Activated CD4-positive, CD25-positive, alpha-beta regulatory T cell treated with anti-CD3 and anti-CD28 coated beads, Interleukin-2, amount 50 U/mL, for 24 hours (primary cell): ENCODE measurements at regions not wholly inside any gene's neighbourhood (a gene's known extent, or its start where the extent isn't known, plus 50 kb on each side); places are given as distances from the start of the nearest gene placed in this dataset.
A peak's percentile ranks its signal among the peaks of the same experiment; 100 is the strongest.

Source experiments
- ATAC-seq, 2 donors: fragments of 150-1000 bp; cut with Tn5 transposase; one replicate each; pipeline ENCODE4 v1.10.0; 2021; ENCODE audit warnings: mild to moderate bottlenecking in 1 of 2, moderate library complexity in 1 of 2

DNA sequence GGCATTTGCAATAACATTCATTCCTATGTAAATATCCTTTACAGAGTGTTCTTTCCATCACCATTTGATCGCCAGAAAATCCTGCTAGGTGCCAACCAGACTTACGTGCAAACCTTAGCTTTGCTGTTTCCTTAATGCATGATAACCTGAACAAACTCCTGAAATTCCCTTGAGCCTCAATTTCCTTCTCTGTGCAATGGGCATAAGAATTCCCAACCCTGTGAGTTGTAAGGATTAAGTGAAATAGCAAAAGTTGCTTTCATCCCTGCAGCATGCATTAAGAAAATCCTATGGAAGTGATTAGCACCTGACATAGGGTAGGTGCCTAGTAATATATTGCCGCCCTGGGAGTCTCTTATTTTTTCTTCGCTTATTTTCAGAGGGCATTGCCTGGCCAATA is 272.7 kb downstream of the MAF start:
- no peak for ATAC-seq

DNA sequence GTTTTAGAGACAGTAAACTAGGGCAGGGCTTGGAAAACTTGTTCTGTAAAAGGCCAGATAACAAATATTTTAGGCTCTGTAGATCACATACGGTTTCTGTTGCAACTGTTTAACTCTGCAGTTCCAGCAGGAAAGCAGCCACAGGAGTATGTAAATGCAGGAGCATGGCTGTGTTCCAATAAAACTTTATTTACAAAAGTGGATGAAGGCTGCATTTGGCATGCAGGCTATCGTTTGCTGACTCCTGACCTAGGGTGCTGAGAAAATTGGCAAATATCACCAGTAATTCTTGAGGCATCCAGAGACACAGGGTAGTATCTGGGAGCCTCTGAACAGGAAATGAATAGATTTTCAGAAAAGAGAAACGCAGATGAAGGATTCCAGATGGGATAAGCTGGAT is 274.0 kb downstream of the MAF start:
- ATAC-seq, result no peak

DNA sequence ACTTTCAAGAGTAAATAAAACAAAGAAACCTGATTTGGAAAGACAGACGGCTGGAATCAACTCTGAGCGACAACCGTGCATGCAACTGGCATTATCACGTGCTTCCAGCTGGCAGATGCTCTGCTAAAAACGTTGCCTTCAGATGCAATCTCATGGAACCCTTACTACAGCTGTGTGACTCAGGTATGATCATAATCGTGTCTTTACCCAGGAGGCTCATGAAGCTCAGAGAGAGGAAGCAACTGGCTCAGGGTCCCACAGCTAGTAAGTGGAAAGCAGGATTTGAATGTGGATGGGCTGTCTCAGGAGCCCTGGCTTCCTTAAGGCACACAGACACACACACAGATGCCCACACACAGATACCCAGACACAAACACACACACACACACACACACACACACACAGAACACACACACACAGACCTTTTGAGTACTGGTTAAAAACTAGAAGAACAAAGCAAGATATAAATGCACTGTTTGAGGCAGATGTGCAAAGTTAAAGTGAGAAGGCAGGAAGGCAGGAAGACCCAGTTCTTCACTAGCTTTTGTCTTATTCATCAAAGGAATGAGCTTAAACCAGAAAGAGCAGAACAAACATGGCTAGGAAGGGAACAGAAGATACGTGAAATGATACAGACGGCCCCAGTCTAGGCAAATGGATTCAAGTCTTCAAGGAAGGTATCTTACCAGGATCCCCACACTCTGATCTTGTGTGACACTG is 275.2 kb downstream of the MAF start:
- ATAC-seq, result no peak

DNA sequence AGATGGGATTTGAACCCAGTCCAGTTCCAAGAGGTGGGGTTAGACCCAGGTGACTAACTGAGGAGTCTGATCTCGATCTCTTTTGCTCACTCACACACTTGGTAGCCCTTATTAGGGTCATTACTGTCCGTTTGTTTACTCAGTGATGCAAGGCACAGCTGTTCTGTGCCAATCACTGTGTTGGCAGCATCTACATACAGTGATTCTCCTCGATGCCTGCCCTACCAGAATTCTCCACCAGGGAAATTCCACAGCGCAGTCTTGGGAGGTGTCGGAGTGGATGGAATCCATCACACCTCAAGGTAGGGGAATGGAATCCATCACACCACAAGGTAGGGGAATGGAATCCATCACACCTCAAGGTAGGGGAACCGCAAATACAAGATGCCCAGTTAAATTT is 279.6 kb downstream of the MAF start:
- ATAC-seq, result no peak

GRCh38 chr16:79318143-79318899 is 282.2 kb downstream of the MAF start:
- no peak for ATAC-seq

GRCh38 chr16:79317521-79317920 is 283.0 kb downstream of the MAF start:
- ATAC-seq, result no peak

DNA sequence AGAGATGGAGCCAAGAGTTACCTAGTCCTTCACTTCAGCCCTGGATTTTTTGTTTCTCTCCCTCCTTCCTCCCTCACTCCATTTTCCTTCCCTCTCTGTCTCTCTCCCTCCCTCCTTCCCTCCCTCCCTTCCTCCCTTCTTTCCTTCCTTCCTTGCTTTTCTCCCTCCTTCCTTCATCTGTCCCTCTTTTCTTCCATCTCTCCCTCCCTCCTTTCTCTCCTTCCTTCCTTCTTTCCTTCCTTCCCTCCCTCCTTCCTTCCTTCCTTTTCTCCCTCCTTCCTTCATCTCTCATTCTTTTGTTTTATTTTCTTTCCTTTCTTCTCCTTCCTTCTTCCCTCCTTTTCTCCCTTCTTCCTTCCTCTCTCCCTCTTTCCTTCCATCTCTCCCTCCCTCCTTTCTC is 283.5 kb downstream of the MAF start:
- ATAC-seq, result no peak

DNA sequence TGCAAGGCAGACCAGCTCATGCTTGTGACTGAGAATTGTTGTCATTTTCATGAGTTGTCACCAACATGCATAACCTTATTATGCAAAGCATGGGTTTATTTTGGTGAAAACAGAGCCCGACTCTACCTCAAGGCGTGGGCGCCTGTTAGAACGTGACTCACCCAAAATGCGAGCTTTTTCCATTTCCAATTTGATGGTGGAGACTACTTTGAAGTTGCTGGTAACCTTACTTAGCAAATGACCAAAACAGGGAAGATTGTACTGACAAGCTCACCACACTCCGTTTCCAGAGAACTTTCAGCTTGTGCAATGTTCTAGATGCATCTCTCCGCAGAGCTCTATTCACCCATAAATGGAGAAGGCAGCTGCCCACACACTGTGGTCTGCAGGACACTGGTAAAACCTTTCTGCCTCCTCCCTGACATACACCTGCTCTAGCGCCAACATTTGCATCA is 284.5 kb downstream of the MAF start:
- ATAC-seq, result peak; percentile 87 to 92

- no peak for ATAC-seq
These were observed 288.0 kb downstream of the MAF start for GRCh38 chr16:79312502-79312901.

DNA sequence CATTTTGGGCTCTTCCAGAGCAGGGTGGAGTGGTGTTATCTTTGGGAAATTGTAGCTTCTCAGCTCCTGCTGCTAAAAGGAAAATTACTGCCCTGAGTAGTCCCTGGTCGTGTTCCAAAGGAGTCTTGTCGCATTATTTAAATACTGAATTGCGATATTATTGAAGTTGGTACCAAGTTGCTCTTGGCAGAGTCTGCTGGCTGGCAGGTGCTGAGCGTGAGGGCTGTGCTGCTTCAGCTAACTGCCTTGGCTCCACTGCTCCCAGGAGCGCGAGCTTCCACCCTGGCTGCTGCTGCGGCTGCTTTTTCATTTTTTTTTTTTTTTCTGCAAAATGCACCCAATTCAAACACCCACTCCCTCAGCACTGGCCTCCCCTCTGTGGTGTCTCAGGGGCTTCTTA is 289.8 kb downstream of the MAF start:
- no peak for ATAC-seq

DNA sequence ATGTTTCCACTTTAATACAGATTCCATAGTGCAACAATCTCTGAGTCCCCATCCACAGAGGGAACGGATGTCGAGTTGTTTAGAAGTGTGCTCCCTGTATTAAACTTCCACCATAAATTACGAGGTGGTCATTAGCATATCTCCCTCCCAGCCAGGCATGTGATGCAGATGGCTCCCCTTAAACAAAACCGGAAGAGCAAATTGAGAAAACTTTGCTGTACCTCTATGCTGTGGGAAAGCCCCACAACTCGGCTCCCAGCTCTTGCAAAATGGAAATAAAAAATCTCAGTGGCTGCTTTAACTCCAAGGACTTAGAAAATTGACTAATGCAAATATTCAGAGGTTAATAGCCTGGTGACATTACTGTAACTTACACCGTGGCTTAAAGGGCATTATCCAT is 290.9 kb downstream of the MAF start:
- ATAC-seq, result no peak

DNA sequence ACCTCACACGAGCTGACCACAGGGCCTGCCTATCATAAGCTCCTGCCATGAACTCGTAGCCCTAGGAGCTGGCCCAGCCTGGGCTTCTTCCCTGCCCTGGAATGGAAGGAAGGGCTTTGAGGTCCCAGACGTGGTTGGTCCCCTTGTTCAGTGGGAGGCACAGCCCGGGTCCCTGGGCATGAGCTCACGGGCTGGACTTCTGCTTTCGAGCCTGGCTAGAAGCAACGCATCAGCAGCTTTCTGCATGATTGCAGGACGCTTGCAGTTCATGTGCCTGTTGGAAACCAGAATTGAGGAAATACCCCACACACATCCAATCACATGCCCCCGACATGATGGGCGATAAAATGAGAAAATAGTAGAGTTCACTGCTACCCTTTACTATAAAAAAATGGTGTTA is 293.3 kb downstream of the MAF start:
- ATAC-seq, result no peak

DNA sequence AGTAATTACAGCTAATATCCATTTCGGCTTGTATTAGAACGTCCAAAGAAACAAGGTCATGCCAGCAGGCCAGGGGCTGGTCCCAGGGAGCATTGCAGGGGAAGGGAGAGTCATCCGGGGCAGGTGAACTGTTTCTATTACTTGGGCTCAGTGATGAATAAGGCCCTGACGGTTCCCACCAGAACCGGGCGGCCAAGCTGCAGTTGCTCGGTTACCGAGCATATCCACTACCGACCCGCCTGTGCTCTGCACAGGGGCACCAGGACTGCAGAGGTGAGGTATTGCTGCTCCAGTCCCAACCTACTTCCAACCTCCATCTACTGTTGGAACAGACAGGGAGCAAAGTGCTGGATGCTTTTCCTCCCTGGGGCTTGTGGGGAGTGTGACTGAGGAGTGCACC is 295.5 kb downstream of the MAF start:
- no peak for ATAC-seq

DNA sequence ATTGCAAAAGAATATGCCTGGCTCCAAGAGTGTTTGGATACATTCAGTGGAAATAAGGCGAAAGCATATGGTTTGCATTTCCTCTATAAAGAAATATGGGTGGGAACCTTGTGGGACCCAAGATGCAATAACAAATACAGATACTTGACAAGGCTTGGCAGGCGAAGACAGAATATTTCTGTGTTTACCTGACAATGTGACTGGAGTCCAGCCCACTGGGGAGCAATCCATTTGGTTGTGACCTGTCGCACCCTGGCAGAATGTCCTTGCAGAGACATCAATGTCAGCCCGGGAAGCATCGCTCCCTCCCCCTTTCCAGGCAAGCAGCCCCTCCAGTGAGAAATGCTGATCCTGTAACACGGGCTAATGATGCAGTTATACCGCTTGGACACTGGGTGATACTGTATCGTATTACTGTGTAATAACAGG is 296.6 kb downstream of the MAF start:
- no peak for ATAC-seq

DNA sequence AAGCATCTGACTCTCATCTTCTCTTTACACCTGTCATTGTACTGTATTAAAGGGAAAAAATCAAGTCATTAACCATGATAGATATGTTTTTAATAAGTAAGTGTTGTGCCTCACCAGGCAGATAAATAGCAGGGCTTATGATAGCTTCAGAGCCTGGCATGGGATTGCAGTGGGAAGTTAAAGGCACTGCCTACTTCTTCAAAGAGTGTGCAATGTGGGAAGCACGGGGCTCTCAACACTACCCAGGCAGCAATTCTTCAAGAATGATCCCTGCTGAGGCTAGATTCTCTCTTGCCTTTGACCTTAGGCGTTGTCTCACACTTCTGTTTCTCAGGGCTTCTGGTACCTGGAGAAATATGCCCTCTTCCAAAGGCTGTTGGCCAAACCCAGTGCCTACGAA is 297.3 kb downstream of the MAF start:
- no peak for ATAC-seq

- ATAC-seq, result no peak
These were observed 297.8 kb downstream of the MAF start for GRCh38 chr16:79302731-79303130.

- ATAC-seq, result no peak
These were observed 299.5 kb downstream of the MAF start for GRCh38 chr16:79301051-79301450.

GRCh38 chr16:79298894-79299799 is 301.4 kb downstream of the MAF start:
- no peak for ATAC-seq

- ATAC-seq, result no peak
These were observed 302.1 kb downstream of the MAF start for GRCh38 chr16:79298476-79298875.

DNA sequence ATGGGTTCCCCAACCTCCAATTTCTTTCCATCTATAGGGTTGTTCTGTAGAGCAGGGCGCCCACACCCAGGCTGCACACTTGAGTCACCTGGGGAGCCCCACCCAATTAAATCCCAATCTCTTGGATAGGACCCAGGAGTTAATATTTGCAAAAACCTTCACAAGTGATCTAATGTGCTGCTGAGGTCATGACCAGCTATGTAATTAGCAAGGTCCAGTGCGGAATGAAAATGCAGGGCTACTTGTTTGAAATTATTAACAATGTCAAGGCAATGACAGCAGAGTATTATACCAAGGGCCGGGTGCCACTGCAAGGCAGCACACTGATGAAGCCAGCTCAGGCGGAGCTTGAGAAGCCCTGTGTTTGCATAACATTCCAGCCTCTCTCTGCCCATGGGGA is 302.7 kb downstream of the MAF start:
- ATAC-seq, result no peak

- no peak for ATAC-seq
These were observed 303.2 kb downstream of the MAF start for GRCh38 chr16:79297296-79297695.

DNA sequence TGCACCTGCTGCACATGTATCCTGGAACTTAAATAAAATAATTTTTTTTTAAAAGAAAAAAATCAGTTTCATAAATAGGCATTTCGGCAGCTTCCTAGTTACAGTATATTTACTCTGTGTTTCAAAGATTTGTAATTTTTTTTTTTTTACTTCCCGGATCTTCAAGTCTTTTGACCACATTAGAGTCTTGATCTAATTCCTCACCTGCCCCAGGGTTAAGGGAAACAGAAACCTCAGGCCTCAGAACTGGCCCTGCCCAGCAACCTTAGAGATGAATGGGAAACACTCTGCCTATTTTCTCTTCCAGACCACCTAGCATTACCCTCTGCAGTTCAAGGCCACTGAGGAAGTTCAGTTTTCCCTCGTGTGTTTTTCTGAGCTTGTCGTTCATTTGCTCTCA is 304.0 kb downstream of the MAF start:
- ATAC-seq, result no peak

- no peak for ATAC-seq
These were observed 304.8 kb downstream of the MAF start for GRCh38 chr16:79295746-79296145.
